Neural cell (in vitro differentiated cells): ENCODE measurements at regions not wholly inside any gene's neighbourhood (a gene's known extent, or its start where the extent isn't known, plus 50 kb on each side); places are given as distances from the start of the nearest gene placed in this dataset.
"Not testable (repeated sequence)": the region's sequence is repeated elsewhere in the genome, so short reads cannot be mapped to it uniquely, and the experiment has no call there.

ENCODE experiments used
- H2AFZ ChIP-seq: fragments of 200-600, 300-800 bp; sonication (generic), shearing (Covaris generic); 2 replicates; pipeline ENCODE4 v1.6.0; 2014; ENCODE audit warnings: low read depth, mild to moderate bottlenecking, antibody characterized with exemption, low read length, moderate library complexity
- H3F3A ChIP-seq: fragments of 200-600 bp; shearing (Covaris generic); 2 replicates; pipeline ENCODE4 v1.6.1; 2016; ENCODE audit warnings: mild to moderate bottlenecking, moderate library complexity, mixed read lengths, antibody characterized with exemption, low read length; ENCODE audit not compliant: insufficient read depth, poor library complexity, severe bottlenecking
- H3K27ac ChIP-seq: fragments of 200-600, 300-800 bp; sonication (generic), shearing (Covaris generic); 2 replicates; pipeline ENCODE4 v1.5.1; 2014; ENCODE audit warnings: mild to moderate bottlenecking, low read length, moderate library complexity
- H3K27me3 ChIP-seq: fragments of 300-800, 200-600 bp; sonication (generic), shearing (Covaris generic); 2 replicates; pipeline ENCODE4 v1.6.0; 2014; ENCODE audit warnings: mild to moderate bottlenecking, low read depth, low read length, moderate library complexity; ENCODE audit not compliant: insufficient read depth
- H3K36me3 ChIP-seq: fragments of 300-800, 200-600 bp; sonication (generic), shearing (Covaris generic); 2 replicates; pipeline ENCODE4 v1.5.1; 2014; ENCODE audit warnings: mild to moderate bottlenecking, antibody characterized with exemption, low read length, moderate library complexity; ENCODE audit not compliant: insufficient read depth
- H3K4me2 ChIP-seq: fragments of 300-800, 200-600 bp; sonication (generic), shearing (Covaris generic); 2 replicates; pipeline ENCODE4 v1.6.0; 2014; ENCODE audit warnings: mild to moderate bottlenecking, low read length
- H3K4me3 ChIP-seq: fragments of 300-800, 200-600 bp; sonication (generic), shearing (Covaris generic); 2 replicates; pipeline ENCODE4 v1.5.1; 2014; ENCODE audit warnings: mild to moderate bottlenecking, low read length, moderate library complexity
- H3K79me2 ChIP-seq: fragments of 200-600 bp; shearing (Covaris generic); replicated peaks from 2 replicates; pipeline ENCODE4 v1.6.0; 2014; ENCODE audit warnings: mild to moderate bottlenecking, low read length, moderate library complexity; ENCODE audit not compliant: insufficient read depth
- H3K9ac ChIP-seq: fragments of 300-800, 200-600 bp; sonication (generic), shearing (Covaris generic); 2 replicates; pipeline ENCODE4 v1.6.1; 2016; ENCODE audit warnings: mild to moderate bottlenecking, low read length, mixed read lengths
- H3K9me2 ChIP-seq: fragments of 200-600 bp; shearing (Covaris generic); 2 replicates; pipeline ENCODE4 v1.6.1; 2016; ENCODE audit warnings: mild to moderate bottlenecking, low read length, mixed read lengths; ENCODE audit not compliant: insufficient read depth
- H3K9me3 ChIP-seq: fragments of 200-600, 300-800 bp; sonication (generic), shearing (Covaris generic); 2 replicates; pipeline ENCODE4 v1.6.1; 2016; ENCODE audit warnings: mild to moderate bottlenecking, mixed run types, low read length, moderate library complexity, mixed read lengths
- H4K20me1 ChIP-seq: fragments of 200-600 bp; shearing (Covaris generic); 2 replicates; pipeline ENCODE4 v1.6.1; 2016; ENCODE audit warnings: mild to moderate bottlenecking, mixed run types; ENCODE audit not compliant: insufficient read depth
- EP300 ChIP-seq: fragments of 450-650 bp; conservative IDR thresholded peaks from 2 replicates; pipeline ENCODE4 v1.6.1; 2014; ENCODE audit warnings: antibody characterized with exemption, mild to moderate bottlenecking, moderate library complexity; ENCODE audit not compliant: poor library complexity, severe bottlenecking
- EZH2 ChIP-seq: fragments of 200-600, 300-800 bp; shearing (Covaris generic), sonication (generic); IDR thresholded peaks from 2 replicates; pipeline ENCODE4 v1.6.1; 2014; ENCODE audit warnings: antibody characterized with exemption, low read length, borderline replicate concordance, mild to moderate bottlenecking; ENCODE audit not compliant: insufficient read depth, poor library complexity, severe bottlenecking
- MXI1 ChIP-seq: fragments of 450-650 bp; conservative IDR thresholded peaks from 2 replicates; pipeline ENCODE4 v1.6.1; 2014; ENCODE audit warnings: antibody characterized with exemption, mild to moderate bottlenecking; ENCODE audit not compliant: poor library complexity, severe bottlenecking
- POLR2AphosphoS5 ChIP-seq: IDR thresholded peaks from 2 replicates; pipeline ENCODE4 v1.6.1; 2012
- RAD21 ChIP-seq: fragments of 450-650 bp; conservative IDR thresholded peaks from 2 replicates; pipeline ENCODE4 v1.6.1; 2014; ENCODE audit warnings: antibody characterized with exemption, mild to moderate bottlenecking, moderate library complexity
- SMC3 ChIP-seq: fragments of 450-650 bp; conservative IDR thresholded peaks from 2 replicates; pipeline ENCODE4 v1.6.1; 2014; ENCODE audit warnings: antibody characterized with exemption, mild to moderate bottlenecking, moderate library complexity; ENCODE audit not compliant: poor library complexity
- TAF1 ChIP-seq: IDR thresholded peaks from 2 replicates; pipeline ENCODE4 v1.6.1; 2012; ENCODE audit warnings: low read depth
- TF ChIP-seq, protein P1 (sequence below): IDR thresholded peaks from 2 replicates; pipeline ENCODE4 v1.6.1; 2012; ENCODE audit warnings: borderline replicate concordance
- TF ChIP-seq, protein P2 (sequence below): fragments of 450-650 bp; IDR thresholded peaks from 2 replicates; pipeline ENCODE4 v1.5.1; 2014; ENCODE audit warnings: antibody characterized with exemption, mild to moderate bottlenecking, moderate library complexity; ENCODE audit not compliant: poor library complexity, severe bottlenecking

DNA sequence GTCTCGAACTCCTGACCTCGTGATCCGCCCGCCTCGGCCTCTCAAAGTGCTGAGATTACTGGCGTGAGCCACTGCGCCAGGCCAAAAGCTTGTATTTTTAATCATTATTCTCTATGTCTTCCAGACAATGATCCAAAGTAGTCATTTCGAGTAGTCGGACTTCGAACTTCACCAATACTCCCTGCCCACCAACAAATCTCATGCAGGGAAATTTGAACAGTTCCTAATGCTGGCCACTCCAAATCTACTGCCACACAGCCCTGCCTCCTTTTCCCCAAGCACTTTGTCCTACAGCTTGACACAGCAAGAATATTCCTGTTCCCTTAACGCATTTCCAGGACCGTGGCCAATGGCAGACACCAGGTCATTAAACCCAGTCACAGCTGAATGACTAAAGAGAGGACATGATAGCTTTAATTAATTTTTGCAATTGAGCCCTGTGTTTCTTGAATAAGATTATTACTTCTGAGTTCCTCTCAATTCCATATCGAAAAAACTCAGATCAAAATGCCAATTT, 142.3 kb upstream of the NRP1 start:
- Histone ChIP-seq H3K79me2 (no peaks in the 10 kb centered on the region), H3K9me2 (no peaks in the 10 kb centered on the region), H3K9ac (no peak overlapping the region), H3K9me3 (no peaks in the 10 kb centered on the region), H2AFZ (no peak overlapping the region), H3K4me2 (no peak overlapping the region), H3K27me3 (no peaks in the 10 kb centered on the region), H3F3A (no peaks in the 10 kb centered on the region), H3K36me3 (no peaks in the 10 kb centered on the region), H3K4me3 (no peak overlapping the region), H4K20me1 (no peaks in the 10 kb centered on the region), H3K27ac (no peak overlapping the region)
- TF ChIP-seq EP300, result no peak
- no peak for TF ChIP-seq RAD21
- TF ChIP-seq, protein P1, sequence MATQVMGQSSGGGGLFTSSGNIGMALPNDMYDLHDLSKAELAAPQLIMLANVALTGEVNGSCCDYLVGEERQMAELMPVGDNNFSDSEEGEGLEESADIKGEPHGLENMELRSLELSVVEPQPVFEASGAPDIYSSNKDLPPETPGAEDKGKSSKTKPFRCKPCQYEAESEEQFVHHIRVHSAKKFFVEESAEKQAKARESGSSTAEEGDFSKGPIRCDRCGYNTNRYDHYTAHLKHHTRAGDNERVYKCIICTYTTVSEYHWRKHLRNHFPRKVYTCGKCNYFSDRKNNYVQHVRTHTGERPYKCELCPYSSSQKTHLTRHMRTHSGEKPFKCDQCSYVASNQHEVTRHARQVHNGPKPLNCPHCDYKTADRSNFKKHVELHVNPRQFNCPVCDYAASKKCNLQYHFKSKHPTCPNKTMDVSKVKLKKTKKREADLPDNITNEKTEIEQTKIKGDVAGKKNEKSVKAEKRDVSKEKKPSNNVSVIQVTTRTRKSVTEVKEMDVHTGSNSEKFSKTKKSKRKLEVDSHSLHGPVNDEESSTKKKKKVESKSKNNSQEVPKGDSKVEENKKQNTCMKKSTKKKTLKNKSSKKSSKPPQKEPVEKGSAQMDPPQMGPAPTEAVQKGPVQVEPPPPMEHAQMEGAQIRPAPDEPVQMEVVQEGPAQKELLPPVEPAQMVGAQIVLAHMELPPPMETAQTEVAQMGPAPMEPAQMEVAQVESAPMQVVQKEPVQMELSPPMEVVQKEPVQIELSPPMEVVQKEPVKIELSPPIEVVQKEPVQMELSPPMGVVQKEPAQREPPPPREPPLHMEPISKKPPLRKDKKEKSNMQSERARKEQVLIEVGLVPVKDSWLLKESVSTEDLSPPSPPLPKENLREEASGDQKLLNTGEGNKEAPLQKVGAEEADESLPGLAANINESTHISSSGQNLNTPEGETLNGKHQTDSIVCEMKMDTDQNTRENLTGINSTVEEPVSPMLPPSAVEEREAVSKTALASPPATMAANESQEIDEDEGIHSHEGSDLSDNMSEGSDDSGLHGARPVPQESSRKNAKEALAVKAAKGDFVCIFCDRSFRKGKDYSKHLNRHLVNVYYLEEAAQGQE, result no peak
- no peak for TF ChIP-seq MXI1
- no peak for TF ChIP-seq SMC3
- TF ChIP-seq EZH2, result no peak
- TF ChIP-seq TAF1, result no peak
- no peak for TF ChIP-seq POLR2AphosphoS5
- TF ChIP-seq, protein P2, sequence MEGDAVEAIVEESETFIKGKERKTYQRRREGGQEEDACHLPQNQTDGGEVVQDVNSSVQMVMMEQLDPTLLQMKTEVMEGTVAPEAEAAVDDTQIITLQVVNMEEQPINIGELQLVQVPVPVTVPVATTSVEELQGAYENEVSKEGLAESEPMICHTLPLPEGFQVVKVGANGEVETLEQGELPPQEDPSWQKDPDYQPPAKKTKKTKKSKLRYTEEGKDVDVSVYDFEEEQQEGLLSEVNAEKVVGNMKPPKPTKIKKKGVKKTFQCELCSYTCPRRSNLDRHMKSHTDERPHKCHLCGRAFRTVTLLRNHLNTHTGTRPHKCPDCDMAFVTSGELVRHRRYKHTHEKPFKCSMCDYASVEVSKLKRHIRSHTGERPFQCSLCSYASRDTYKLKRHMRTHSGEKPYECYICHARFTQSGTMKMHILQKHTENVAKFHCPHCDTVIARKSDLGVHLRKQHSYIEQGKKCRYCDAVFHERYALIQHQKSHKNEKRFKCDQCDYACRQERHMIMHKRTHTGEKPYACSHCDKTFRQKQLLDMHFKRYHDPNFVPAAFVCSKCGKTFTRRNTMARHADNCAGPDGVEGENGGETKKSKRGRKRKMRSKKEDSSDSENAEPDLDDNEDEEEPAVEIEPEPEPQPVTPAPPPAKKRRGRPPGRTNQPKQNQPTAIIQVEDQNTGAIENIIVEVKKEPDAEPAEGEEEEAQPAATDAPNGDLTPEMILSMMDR, result no peak

DNA sequence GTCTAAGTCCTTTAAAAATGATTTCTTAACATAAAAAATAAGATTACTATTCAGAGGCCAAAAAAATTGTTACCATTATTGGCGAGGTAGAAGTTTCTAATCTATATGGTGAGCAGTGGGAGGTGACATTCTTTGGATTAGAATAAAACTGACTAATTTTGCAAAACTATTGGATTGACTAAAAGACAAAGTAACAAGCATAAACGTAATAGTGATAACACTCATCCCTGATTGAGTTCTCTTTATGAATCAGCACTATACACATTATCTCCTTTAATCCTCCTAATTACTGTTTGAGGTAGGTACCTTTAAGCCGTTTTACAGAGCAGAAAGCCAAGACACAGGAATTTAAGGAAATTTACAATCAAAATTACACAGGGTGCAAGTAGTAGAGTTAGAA, 139.2 kb upstream of the NRP1 start:
- TF ChIP-seq, protein P1, result no peak
- TF ChIP-seq POLR2AphosphoS5 (no peak), EZH2 (no peak), MXI1 (no peak), RAD21 (no peak), TAF1 (no peak)
- H3K36me3 ChIP-seq, result no peaks in the 10 kb centered on the region
- H3K9ac ChIP-seq, result no peak overlapping the region
- no peak overlapping the region for H3K4me3 ChIP-seq
- H3K9me2 ChIP-seq, result no peaks in the 10 kb centered on the region
- no peak overlapping the region for H3K4me2 ChIP-seq
- H3K9me3 ChIP-seq, result no peaks in the 10 kb centered on the region
- no peak overlapping the region for H2AFZ ChIP-seq
- no peak overlapping the region for H3K27ac ChIP-seq
- H3K27me3 ChIP-seq, result no peaks in the 10 kb centered on the region
- no peaks in the 10 kb centered on the region for H3K79me2 ChIP-seq
- H3F3A ChIP-seq, result no peaks in the 10 kb centered on the region
- H4K20me1 ChIP-seq, result no peaks in the 10 kb centered on the region

DNA sequence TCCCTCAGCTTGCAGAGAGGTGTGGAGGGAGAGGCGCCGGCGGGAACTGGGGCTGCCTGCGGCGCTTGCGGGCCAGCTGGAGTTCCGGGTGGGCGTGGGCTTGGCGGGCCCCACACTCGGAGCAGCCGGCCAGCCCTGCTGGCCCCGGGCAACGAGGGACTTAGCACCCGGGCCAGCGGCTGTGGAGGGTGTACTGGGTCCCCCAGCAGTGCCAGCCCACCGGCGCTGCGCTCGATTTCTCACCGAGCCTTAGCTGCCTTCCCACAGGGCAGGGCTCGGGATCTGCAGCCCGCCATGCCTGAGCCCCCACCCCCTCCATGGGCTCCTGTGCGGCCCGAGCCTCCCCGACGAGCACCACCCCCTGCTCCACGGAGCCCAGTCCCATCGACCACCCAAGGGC, 133.5 kb upstream of the NRP1 start:
- H3K9me3 ChIP-seq, H3K79me2 ChIP-seq, H3K9ac ChIP-seq, H3F3A ChIP-seq, H3K36me3 ChIP-seq, H3K9me2 ChIP-seq, H2AFZ ChIP-seq, H3K4me3 ChIP-seq, H3K4me2 ChIP-seq, H4K20me1 ChIP-seq, H3K27me3 ChIP-seq, H3K27ac ChIP-seq: not testable (repeated sequence)
